ENCODE measurements at regions not wholly inside any gene's neighbourhood (a gene's known extent, or its start where the extent isn't known, plus 50 kb on each side); places are given as distances from the start of the nearest gene placed in this dataset.
A peak's percentile ranks its signal among the peaks of the same experiment; 100 is the strongest.

- no peak for DNase-seq (ENCODE audit: low read depth)
These were observed 307.5 kb upstream of the SPRED2 start for GRCh38 chr2:65739927-65740326.

GRCh38 chr2:65737452-65738011 lies 305.1 kb upstream of the SPRED2 start:
- no peak for DNase-seq (ENCODE audit: low read depth)

- no peak for DNase-seq (ENCODE audit: low read depth)
These were observed 299.1 kb upstream of the SPRED2 start for GRCh38 chr2:65731476-65731875.

- no peak for DNase-seq (ENCODE audit: low read depth)
These were observed 297.8 kb upstream of the SPRED2 start for GRCh38 chr2:65730186-65730585.

- DNase-seq (ENCODE audit: low read depth), result no peak
These were observed 296.8 kb upstream of the SPRED2 start for GRCh38 chr2:65729246-65729645.

- no peak for DNase-seq (ENCODE audit: low read depth)
These were observed 296.2 kb upstream of the SPRED2 start for GRCh38 chr2:65728477-65729180.

- DNase-seq (ENCODE audit: low read depth), result no peak
These were observed 295.4 kb upstream of the SPRED2 start for GRCh38 chr2:65727816-65728215.

- DNase-seq (ENCODE audit: low read depth), result no peak
These were observed 295.0 kb upstream of the SPRED2 start for GRCh38 chr2:65727381-65727780.

- DNase-seq (ENCODE audit: low read depth), result no peak
These were observed 292.4 kb upstream of the SPRED2 start for GRCh38 chr2:65724752-65725151.

- DNase-seq (ENCODE audit: low read depth), result no peak
These were observed 291.9 kb upstream of the SPRED2 start for GRCh38 chr2:65724336-65724735.

GRCh38 chr2:65722028-65722778 lies 289.8 kb upstream of the SPRED2 start:
- no peak for DNase-seq (ENCODE audit: low read depth)

GRCh38 chr2:65716698-65717097 lies 284.3 kb upstream of the SPRED2 start:
- DNase-seq (ENCODE audit: low read depth), result no peak

GRCh38 chr2:65715323-65715722 lies 282.9 kb upstream of the SPRED2 start:
- DNase-seq (ENCODE audit: low read depth), result no peak

- no peak for DNase-seq (ENCODE audit: low read depth)
These were observed 282.5 kb upstream of the SPRED2 start for GRCh38 chr2:65714866-65715265.

GRCh38 chr2:65711863-65712262 lies 279.5 kb upstream of the SPRED2 start:
- no peak for DNase-seq (ENCODE audit: low read depth)

GRCh38 chr2:65710779-65711295 lies 278.4 kb upstream of the SPRED2 start:
- no peak for DNase-seq (ENCODE audit: low read depth)

GRCh38 chr2:65710356-65710755 lies 278.0 kb upstream of the SPRED2 start:
- DNase-seq (ENCODE audit: low read depth), result no peak

GRCh38 chr2:65708086-65708485 lies 275.7 kb upstream of the SPRED2 start:
- peak; percentile 30 for DNase-seq (ENCODE audit: low read depth)

- no peak for DNase-seq (ENCODE audit: low read depth)
These were observed 274.0 kb upstream of the SPRED2 start for GRCh38 chr2:65706411-65706810.

- DNase-seq (ENCODE audit: low read depth), result no peak
These were observed 268.8 kb upstream of the SPRED2 start for GRCh38 chr2:65701191-65701590.

GRCh38 chr2:65700720-65701119 lies 268.3 kb upstream of the SPRED2 start:
- DNase-seq (ENCODE audit: low read depth), result no peak

- DNase-seq (ENCODE audit: low read depth), result no peak
These were observed 267.7 kb upstream of the SPRED2 start for GRCh38 chr2:65700004-65700651.

GRCh38 chr2:65691816-65692215 lies 259.4 kb upstream of the SPRED2 start:
- no peak for DNase-seq (ENCODE audit: low read depth)
